Breast epithelium (tissue), 4 donors: ENCODE measurements at regions not wholly inside any gene's neighbourhood (a gene's known extent, or its start where the extent isn't known, plus 50 kb on each side); places are given as distances from the start of the nearest gene placed in this dataset.

Experiments used
- DNase-seq, 2 donors: peaks; one replicate each; pipeline ENCODE4 v3.0.0-alpha.2; 2019; ENCODE audit warnings: low spot score in 2 of 2
- H3K27ac ChIP-seq, 2 donors: fragments of 200-600 bp; sonication (generic) in 1 of 2; one replicate each; pipeline ENCODE4 v1.5.1; 2016 to 2019; ENCODE audit warnings: mild to moderate bottlenecking in 1 of 2
- H3K27me3 ChIP-seq, 2 donors: fragments of 200-600 bp; sonication (generic) in 1 of 2; one replicate each; pipeline versions ENCODE4 v1.5.1 to v1.6.0; 2017 to 2019; ENCODE audit warnings: control low read depth in 1 of 2, mild to moderate bottlenecking in 1 of 2
- H3K36me3 ChIP-seq: fragments of 200-600 bp; one replicate; pipeline ENCODE4 v1.5.1; 2019
- H3K4me1 ChIP-seq, 2 donors: fragments of 200-600 bp; sonication (generic); one replicate each; pipeline ENCODE4 v1.5.1; 2016 to 2019; ENCODE audit warnings: control low read depth in 1 of 2
- H3K4me3 ChIP-seq, 3 donors: fragments of 200-600 bp; sonication (generic); 1 replicate in 2 of 3; 2 replicates in 1 of 3; pipeline ENCODE4 v1.5.1; 2016 to 2019; ENCODE audit warnings: mild to moderate bottlenecking in 3 of 3, moderate library complexity in 2 of 3
- H3K9me3 ChIP-seq, 2 donors: fragments of 200-600 bp; sonication (generic) in 1 of 2; one replicate each; pipeline ENCODE4 v1.5.1; 2016 to 2019; ENCODE audit warnings: control low read depth in 1 of 2
- POLR2A ChIP-seq: fragments of 450-650 bp; IDR thresholded peaks from one replicate; pipeline ENCODE4 v1.6.1; 2016; ENCODE audit warnings: antibody characterized with exemption, mild to moderate bottlenecking, moderate library complexity
- POLR2AphosphoS5 ChIP-seq, 3 donors: sonication (generic); formaldehyde crosslinking; IDR thresholded peaks; one replicate each; pipeline ENCODE4 v1.6.1; 2017; ENCODE audit warnings: antibody characterized with exemption in 3 of 3
- intact Hi-C: fragments of 100-400 bp; cut with DNase I; formaldehyde crosslinking; loops from one replicate; pipeline ENCODE4 v1.15.1; 2023; ENCODE audit warnings: low total_unique reads
- TF ChIP-seq, protein P1 (sequence below), 3 donors: fragments of 450-650 bp; IDR thresholded peaks; one replicate each; pipeline ENCODE4 v1.5.1; 2016 to 2017; ENCODE audit warnings: antibody characterized with exemption in 3 of 3, mild to moderate bottlenecking in 3 of 3, moderate library complexity in 3 of 3

DNA sequence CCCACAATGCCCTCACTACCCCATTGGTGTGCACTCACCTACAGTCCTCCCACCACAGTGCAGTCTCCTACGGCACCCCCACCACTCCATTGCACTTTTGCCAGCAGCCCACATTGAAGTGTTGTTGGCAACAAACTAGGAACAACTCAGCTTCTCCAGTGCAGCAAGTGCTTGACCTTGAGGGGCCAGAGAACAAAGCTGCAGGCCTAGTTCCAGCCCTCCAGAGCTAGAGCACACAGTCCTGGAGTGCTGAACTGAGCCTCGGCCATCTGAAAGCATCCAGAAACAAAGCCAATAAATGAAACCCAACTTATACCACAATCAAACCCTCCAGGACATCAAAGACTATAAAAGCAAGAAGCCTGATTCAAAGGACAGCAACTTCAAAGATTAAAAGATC is 129.9 kb downstream of the C1orf94 start:
- no peak overlapping the region for H3K27ac ChIP-seq
- no peaks in the 10 kb centered on the region for H3K36me3 ChIP-seq
- peaks cover 0 to 30% of the 10 kb centered on the region in 2 donors for H3K9me3 ChIP-seq
- H3K27me3 ChIP-seq, result no peaks in the 10 kb centered on the region
- no peak for DNase-seq
- TF ChIP-seq, protein P1, sequence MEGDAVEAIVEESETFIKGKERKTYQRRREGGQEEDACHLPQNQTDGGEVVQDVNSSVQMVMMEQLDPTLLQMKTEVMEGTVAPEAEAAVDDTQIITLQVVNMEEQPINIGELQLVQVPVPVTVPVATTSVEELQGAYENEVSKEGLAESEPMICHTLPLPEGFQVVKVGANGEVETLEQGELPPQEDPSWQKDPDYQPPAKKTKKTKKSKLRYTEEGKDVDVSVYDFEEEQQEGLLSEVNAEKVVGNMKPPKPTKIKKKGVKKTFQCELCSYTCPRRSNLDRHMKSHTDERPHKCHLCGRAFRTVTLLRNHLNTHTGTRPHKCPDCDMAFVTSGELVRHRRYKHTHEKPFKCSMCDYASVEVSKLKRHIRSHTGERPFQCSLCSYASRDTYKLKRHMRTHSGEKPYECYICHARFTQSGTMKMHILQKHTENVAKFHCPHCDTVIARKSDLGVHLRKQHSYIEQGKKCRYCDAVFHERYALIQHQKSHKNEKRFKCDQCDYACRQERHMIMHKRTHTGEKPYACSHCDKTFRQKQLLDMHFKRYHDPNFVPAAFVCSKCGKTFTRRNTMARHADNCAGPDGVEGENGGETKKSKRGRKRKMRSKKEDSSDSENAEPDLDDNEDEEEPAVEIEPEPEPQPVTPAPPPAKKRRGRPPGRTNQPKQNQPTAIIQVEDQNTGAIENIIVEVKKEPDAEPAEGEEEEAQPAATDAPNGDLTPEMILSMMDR (IDR thresholded peaks at IDR 0.05), result no peak
- TF ChIP-seq POLR2A (no peak), POLR2AphosphoS5 (IDR thresholded peaks at IDR 0.05) (no peak)
- intact Hi-C loops, result no loop called here
- no peaks in the 10 kb centered on the region for H3K4me1 ChIP-seq
- H3K4me3 ChIP-seq, result no peak overlapping the region

DNA sequence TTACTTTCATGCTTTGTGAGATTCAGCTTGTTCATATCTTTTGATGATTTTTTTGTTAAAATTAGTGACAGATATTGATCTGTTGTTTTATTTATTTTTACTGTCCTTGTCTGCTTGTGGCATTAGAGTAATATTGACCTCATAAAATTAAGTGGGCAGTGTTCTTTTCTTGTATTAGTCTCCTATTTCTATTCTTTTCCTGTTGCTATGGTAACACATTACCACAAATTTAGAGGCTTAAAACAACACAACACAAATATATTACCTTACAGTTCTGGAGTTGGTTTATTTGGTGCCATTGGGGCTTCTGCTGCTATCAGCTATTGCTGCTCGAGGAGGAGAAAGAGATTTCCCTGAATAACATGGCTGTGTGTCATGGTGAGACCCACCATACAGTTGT is 135.7 kb downstream of the C1orf94 start:
- Histone ChIP-seq H3K9me3 (peaks cover 11 to 34% of the 10 kb centered on the region in 2 donors), H3K4me1 (no peaks in the 10 kb centered on the region), H3K27ac (no peak overlapping the region), H3K36me3 (no peaks in the 10 kb centered on the region), H3K4me3 (no peak overlapping the region), H3K27me3 (no peaks in the 10 kb centered on the region)
- TF ChIP-seq POLR2A (no peak), POLR2AphosphoS5 (IDR thresholded peaks at IDR 0.05) (no peak)
- TF ChIP-seq, protein P1 (IDR thresholded peaks at IDR 0.05), result no peak
- intact Hi-C loops, result no loop called here
- DNase-seq, result no peak

DNA sequence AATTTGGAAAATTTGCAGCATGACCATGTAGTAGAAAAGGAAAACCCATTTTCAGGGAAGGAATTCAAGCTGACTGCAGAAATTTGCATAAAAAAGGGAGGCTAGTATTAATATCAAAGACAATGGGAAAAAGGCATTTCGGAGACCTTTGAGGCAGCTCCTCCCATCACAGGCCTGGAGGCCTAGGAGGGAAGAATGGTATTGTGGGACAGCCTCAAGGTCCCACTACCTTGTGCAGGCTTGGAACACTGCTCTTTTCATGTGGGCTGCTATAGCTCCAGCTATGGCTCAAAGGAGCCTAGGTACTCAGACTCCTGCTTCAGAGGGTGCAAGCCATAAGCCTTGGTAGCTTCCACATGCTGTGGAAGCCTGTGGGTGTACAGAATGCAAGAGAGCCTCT is 139.3 kb downstream of the C1orf94 start:
- Histone ChIP-seq H3K4me3 (no peak overlapping the region), H3K36me3 (no peaks in the 10 kb centered on the region), H3K27ac (no peak overlapping the region), H3K4me1 (no peaks in the 10 kb centered on the region), H3K27me3 (no peaks in the 10 kb centered on the region), H3K9me3 (peaks cover 11 to 26% of the 10 kb centered on the region in 2 donors)
- no peak for TF ChIP-seq POLR2AphosphoS5 (IDR thresholded peaks at IDR 0.05)
- TF ChIP-seq POLR2A, result no peak
- TF ChIP-seq, protein P1 (IDR thresholded peaks at IDR 0.05), result no peak
- intact Hi-C loops, result no loop called here
- no peak for DNase-seq

DNA sequence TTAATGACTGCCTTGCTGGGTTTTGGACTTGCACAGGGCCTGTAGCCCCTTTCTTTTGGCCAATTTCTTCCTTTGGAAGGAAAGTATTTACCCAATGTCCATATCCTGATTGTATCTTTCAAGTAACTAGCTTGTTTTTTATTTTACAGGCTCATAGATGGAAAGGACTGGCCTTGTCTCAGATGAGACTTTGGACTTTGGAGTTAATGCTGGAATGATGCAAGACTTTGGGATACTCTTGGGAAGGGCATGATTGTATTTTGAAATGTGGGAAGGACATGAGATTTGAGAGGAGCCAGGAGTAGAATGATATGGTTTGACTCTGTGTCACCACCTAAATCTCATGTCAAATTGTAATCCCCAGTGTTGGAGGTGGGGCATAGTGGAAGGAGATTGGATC is 140.1 kb downstream of the C1orf94 start:
- DNase-seq, result no peak
- TF ChIP-seq, protein P1 (IDR thresholded peaks at IDR 0.05), result no peak
- TF ChIP-seq POLR2AphosphoS5 (IDR thresholded peaks at IDR 0.05) (no peak), POLR2A (no peak)
- Histone ChIP-seq H3K4me1 (no peaks in the 10 kb centered on the region), H3K36me3 (no peaks in the 10 kb centered on the region), H3K27me3 (no peaks in the 10 kb centered on the region), H3K27ac (no peak overlapping the region), H3K9me3 (peaks cover 11 to 18% of the 10 kb centered on the region in 2 donors), H3K4me3 (no peak overlapping the region)
- intact Hi-C loops, result no loop called here

DNA sequence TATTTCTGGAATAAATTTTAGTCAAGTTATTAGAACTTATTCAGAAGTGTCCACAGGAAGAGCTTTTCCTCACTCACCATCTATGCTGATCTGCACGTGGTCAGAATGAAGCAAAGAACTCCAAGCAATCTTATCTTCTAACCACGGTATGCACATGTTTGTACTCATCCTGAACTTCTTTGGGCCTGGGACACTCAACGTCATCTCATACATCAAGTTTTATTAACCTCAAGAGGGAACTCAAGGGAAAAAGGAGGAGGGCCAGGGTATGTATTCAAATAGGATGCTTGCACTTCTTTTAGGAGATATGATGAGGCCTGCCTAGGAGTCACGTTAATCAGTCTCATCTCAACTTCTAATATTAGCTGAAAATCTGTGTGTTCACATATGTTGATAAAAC is 142.5 kb downstream of the C1orf94 start:
- no peak overlapping the region for H3K4me3 ChIP-seq
- no peak for DNase-seq
- intact Hi-C loops, result no loop called here
- H3K27me3 ChIP-seq, result peaks cover 0 to 6% of the 10 kb centered on the region in 2 donors
- H3K36me3 ChIP-seq, result no peaks in the 10 kb centered on the region
- TF ChIP-seq, protein P1 (IDR thresholded peaks at IDR 0.05), result no peak
- TF ChIP-seq POLR2A, result no peak
- no peak for TF ChIP-seq POLR2AphosphoS5 (IDR thresholded peaks at IDR 0.05)
- peaks cover 11 to 18% of the 10 kb centered on the region in 2 donors for H3K9me3 ChIP-seq
- no peaks in the 10 kb centered on the region for H3K4me1 ChIP-seq
- H3K27ac ChIP-seq, result no peak overlapping the region
